ENCODE measurements at regions not wholly inside any gene's neighbourhood (a gene's known extent, or its start where the extent isn't known, plus 50 kb on each side); places are given as distances from the start of the nearest gene placed in this dataset.

- Mint-ChIP-seq H3K27me3 (ENCODE audit: low read depth) (no peaks in the 10 kb centered on the region), H3K4me3 (no peak overlapping the region), H3K36me3 (ENCODE audit: low read depth) (no peaks in the 10 kb centered on the region), H3K4me1 (ENCODE audit: low read depth) (no peaks in the 10 kb centered on the region), H3K27ac (no peak overlapping the region), H3K9me3 (peaks cover 13% of the 10 kb centered on the region)
- DNase-seq (ENCODE audit: low spot score), result no peak
Observed at GRCh38 chr13:66003558-66003957, 1226.6 kb downstream of the PCDH9 start.

- no peak for DNase-seq (ENCODE audit: low spot score)
- Mint-ChIP-seq H3K27ac (no peak overlapping the region), H3K9me3 (peaks cover 13% of the 10 kb centered on the region), H3K36me3 (ENCODE audit: low read depth) (no peaks in the 10 kb centered on the region), H3K4me1 (ENCODE audit: low read depth) (no peaks in the 10 kb centered on the region), H3K27me3 (ENCODE audit: low read depth) (no peaks in the 10 kb centered on the region), H3K4me3 (no peak overlapping the region)
Observed at GRCh38 chr13:66001140-66001539, 1229.0 kb downstream of the PCDH9 start.

GRCh38 chr13:65999411-65999810, 1230.7 kb downstream of the PCDH9 start:
- Mint-ChIP-seq H3K4me1 (ENCODE audit: low read depth) (no peaks in the 10 kb centered on the region), H3K4me3 (no peak overlapping the region), H3K27me3 (ENCODE audit: low read depth) (no peaks in the 10 kb centered on the region), H3K9me3 (peaks cover 17% of the 10 kb centered on the region), H3K27ac (no peak overlapping the region), H3K36me3 (ENCODE audit: low read depth) (no peaks in the 10 kb centered on the region)
- no peak for DNase-seq (ENCODE audit: low spot score)

GRCh38 chr13:65990684-65991083, 1239.5 kb downstream of the PCDH9 start:
- H3K9me3 Mint-ChIP-seq, result peaks cover 2% of the 10 kb centered on the region
- no peaks in the 10 kb centered on the region for H3K36me3 Mint-ChIP-seq (ENCODE audit: low read depth)
- H3K27me3 Mint-ChIP-seq (ENCODE audit: low read depth), result no peaks in the 10 kb centered on the region
- no peak overlapping the region for H3K4me3 Mint-ChIP-seq
- H3K4me1 Mint-ChIP-seq (ENCODE audit: low read depth), result no peaks in the 10 kb centered on the region
- H3K27ac Mint-ChIP-seq, result no peak overlapping the region
- DNase-seq (ENCODE audit: low spot score), result no peak

- Mint-ChIP-seq H3K27me3 (ENCODE audit: low read depth) (no peaks in the 10 kb centered on the region), H3K9me3 (peaks cover 3% of the 10 kb centered on the region), H3K36me3 (ENCODE audit: low read depth) (no peaks in the 10 kb centered on the region), H3K4me1 (ENCODE audit: low read depth) (no peaks in the 10 kb centered on the region), H3K4me3 (no peak overlapping the region), H3K27ac (no peak overlapping the region)
- DNase-seq (ENCODE audit: low spot score), result no peak
Observed at GRCh38 chr13:65985612-65986011, 1244.5 kb downstream of the PCDH9 start.

GRCh38 chr13:65977525-65977924, 1252.6 kb downstream of the PCDH9 start:
- H3K36me3 Mint-ChIP-seq (ENCODE audit: low read depth), result no peaks in the 10 kb centered on the region

GRCh38 chr13:65971541-65971940, 1258.6 kb downstream of the PCDH9 start:
- no peaks in the 10 kb centered on the region for H3K27me3 Mint-ChIP-seq (ENCODE audit: low read depth)

More at GRCh38 chr13:65977525-65977924, 1252.6 kb downstream of the PCDH9 start:
- H3K9me3 Mint-ChIP-seq, result peaks cover 19% of the 10 kb centered on the region
- DNase-seq (ENCODE audit: low spot score), result no peak
- H3K27me3 Mint-ChIP-seq (ENCODE audit: low read depth), result no peaks in the 10 kb centered on the region
- H3K4me3 Mint-ChIP-seq, result no peak overlapping the region
- H3K4me1 Mint-ChIP-seq (ENCODE audit: low read depth), result no peaks in the 10 kb centered on the region
- H3K27ac Mint-ChIP-seq, result no peak overlapping the region

GRCh38 chr13:65966991-65967451, 1263.1 kb downstream of the PCDH9 start:
- no peak overlapping the region for H3K4me3 Mint-ChIP-seq
- peaks cover 12% of the 10 kb centered on the region for H3K9me3 Mint-ChIP-seq
- no peak for DNase-seq (ENCODE audit: low spot score)
- no peaks in the 10 kb centered on the region for H3K36me3 Mint-ChIP-seq (ENCODE audit: low read depth)
- H3K27me3 Mint-ChIP-seq (ENCODE audit: low read depth), result no peaks in the 10 kb centered on the region
- H3K27ac Mint-ChIP-seq, result no peak overlapping the region
- no peaks in the 10 kb centered on the region for H3K4me1 Mint-ChIP-seq (ENCODE audit: low read depth)

More at GRCh38 chr13:65971541-65971940, 1258.6 kb downstream of the PCDH9 start:
- Mint-ChIP-seq H3K36me3 (ENCODE audit: low read depth) (no peaks in the 10 kb centered on the region), H3K9me3 (peaks cover 28% of the 10 kb centered on the region), H3K27ac (no peak overlapping the region), H3K4me1 (ENCODE audit: low read depth) (no peaks in the 10 kb centered on the region), H3K4me3 (no peak overlapping the region)
- DNase-seq (ENCODE audit: low spot score), result no peak

- DNase-seq (ENCODE audit: low spot score), result no peak
- H3K4me1 Mint-ChIP-seq (ENCODE audit: low read depth), result no peaks in the 10 kb centered on the region
- H3K4me3 Mint-ChIP-seq, result no peak overlapping the region
- H3K9me3 Mint-ChIP-seq, result peaks cover 8% of the 10 kb centered on the region
- no peaks in the 10 kb centered on the region for H3K27me3 Mint-ChIP-seq (ENCODE audit: low read depth)
- H3K36me3 Mint-ChIP-seq (ENCODE audit: low read depth), result no peaks in the 10 kb centered on the region
- no peak overlapping the region for H3K27ac Mint-ChIP-seq
Observed at GRCh38 chr13:65965501-65965900, 1264.6 kb downstream of the PCDH9 start.

- H3K36me3 Mint-ChIP-seq (ENCODE audit: low read depth), result no peaks in the 10 kb centered on the region
- no peak overlapping the region for H3K27ac Mint-ChIP-seq
- no peaks in the 10 kb centered on the region for H3K4me1 Mint-ChIP-seq (ENCODE audit: low read depth)
- H3K4me3 Mint-ChIP-seq, result no peak overlapping the region
- peaks cover 6% of the 10 kb centered on the region for H3K9me3 Mint-ChIP-seq
- DNase-seq (ENCODE audit: low spot score), result no peak
- H3K27me3 Mint-ChIP-seq (ENCODE audit: low read depth), result no peaks in the 10 kb centered on the region
Observed at GRCh38 chr13:65964672-65965071, 1265.5 kb downstream of the PCDH9 start.

GRCh38 chr13:65959305-65959704, 1270.8 kb downstream of the PCDH9 start:
- Mint-ChIP-seq H3K4me3 (no peak overlapping the region), H3K4me1 (ENCODE audit: low read depth) (no peaks in the 10 kb centered on the region), H3K27me3 (ENCODE audit: low read depth) (no peaks in the 10 kb centered on the region), H3K36me3 (ENCODE audit: low read depth) (no peaks in the 10 kb centered on the region), H3K9me3 (peaks cover 24% of the 10 kb centered on the region), H3K27ac (no peak overlapping the region)
- no peak for DNase-seq (ENCODE audit: low spot score)

- Mint-ChIP-seq H3K9me3 (peaks cover 4% of the 10 kb centered on the region), H3K36me3 (ENCODE audit: low read depth) (no peaks in the 10 kb centered on the region), H3K4me3 (no peak overlapping the region), H3K4me1 (ENCODE audit: low read depth) (no peaks in the 10 kb centered on the region), H3K27ac (no peak overlapping the region), H3K27me3 (ENCODE audit: low read depth) (no peaks in the 10 kb centered on the region)
- DNase-seq (ENCODE audit: low spot score), result no peak
Observed at GRCh38 chr13:65946387-65946786, 1283.7 kb downstream of the PCDH9 start.

- Mint-ChIP-seq H3K4me1 (ENCODE audit: low read depth) (no peaks in the 10 kb centered on the region), H3K9me3 (peaks cover 4% of the 10 kb centered on the region), H3K27ac (no peak overlapping the region), H3K4me3 (no peak overlapping the region), H3K27me3 (ENCODE audit: low read depth) (no peaks in the 10 kb centered on the region), H3K36me3 (ENCODE audit: low read depth) (no peaks in the 10 kb centered on the region)
- no peak for DNase-seq (ENCODE audit: low spot score)
Observed at GRCh38 chr13:65943708-65944107, 1286.4 kb downstream of the PCDH9 start.

- peaks cover 4% of the 10 kb centered on the region for H3K9me3 Mint-ChIP-seq
- H3K4me3 Mint-ChIP-seq, result no peak overlapping the region
- H3K4me1 Mint-ChIP-seq (ENCODE audit: low read depth), result no peaks in the 10 kb centered on the region
- H3K27me3 Mint-ChIP-seq (ENCODE audit: low read depth), result no peaks in the 10 kb centered on the region
- no peak for DNase-seq (ENCODE audit: low spot score)
- H3K27ac Mint-ChIP-seq, result no peak overlapping the region
- H3K36me3 Mint-ChIP-seq (ENCODE audit: low read depth), result no peaks in the 10 kb centered on the region
Observed at GRCh38 chr13:65943024-65943423, 1287.1 kb downstream of the PCDH9 start.

GRCh38 chr13:65940720-65941119, 1289.4 kb downstream of the PCDH9 start:
- no peak for DNase-seq (ENCODE audit: low spot score)
- no peaks in the 10 kb centered on the region for H3K4me1 Mint-ChIP-seq (ENCODE audit: low read depth)
- no peaks in the 10 kb centered on the region for H3K27me3 Mint-ChIP-seq (ENCODE audit: low read depth)
- no peaks in the 10 kb centered on the region for H3K36me3 Mint-ChIP-seq (ENCODE audit: low read depth)
- no peak overlapping the region for H3K27ac Mint-ChIP-seq
- H3K9me3 Mint-ChIP-seq, result peaks cover 6% of the 10 kb centered on the region
- H3K4me3 Mint-ChIP-seq, result no peak overlapping the region
